ENCODE measurements at regions not wholly inside any gene's neighbourhood (a gene's known extent, or its start where the extent isn't known, plus 50 kb on each side); places are given as distances from the start of the nearest gene placed in this dataset.

DNA sequence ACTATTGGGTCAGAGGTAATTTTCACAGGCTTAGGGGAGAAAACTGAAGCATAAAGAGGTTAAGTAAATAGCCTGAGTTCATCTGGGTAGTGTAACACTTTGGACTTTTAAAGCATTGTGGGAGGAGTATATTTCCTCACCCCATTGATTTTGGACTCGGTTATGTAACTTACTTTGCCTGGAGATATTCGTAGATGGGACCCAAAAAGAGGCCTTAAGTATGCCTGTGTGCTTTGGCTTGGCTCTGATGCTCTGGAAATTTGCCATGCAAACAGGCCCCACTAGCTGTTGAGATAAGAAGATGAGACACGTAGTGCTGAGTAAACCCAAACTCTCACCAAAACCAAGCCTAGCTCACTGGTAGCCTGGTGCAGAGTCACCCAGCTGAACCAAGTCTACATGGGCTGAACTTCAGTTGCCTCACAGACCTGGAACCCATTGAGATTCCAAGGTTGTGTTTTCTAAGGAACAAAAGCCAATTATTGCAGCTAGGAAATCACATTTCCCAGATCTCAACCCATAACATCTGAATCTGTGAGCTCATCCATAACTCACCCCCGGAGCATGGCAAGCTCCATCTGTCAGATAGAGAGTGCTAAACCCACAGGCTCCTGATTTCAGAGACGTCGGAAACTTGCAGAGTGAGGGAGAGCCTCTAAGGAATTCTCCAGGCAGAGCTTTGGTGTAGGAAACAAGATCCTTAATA lies 536.0 kb upstream of the C16orf82 start:
- DNase-seq: no peak
- no peak overlapping the region for H3K4me3 Mint-ChIP-seq
- peaks cover 17% of the 10 kb centered on the region for H3K27me3 Mint-ChIP-seq
- no peaks in the 10 kb centered on the region for H3K9me3 Mint-ChIP-seq
- CTCF ChIA-PET: no interaction called here
- H3K27ac Mint-ChIP-seq: no peak overlapping the region
- H3K4me1 Mint-ChIP-seq: no peaks in the 10 kb centered on the region
- H3K36me3 Mint-ChIP-seq: no peaks in the 10 kb centered on the region

DNA sequence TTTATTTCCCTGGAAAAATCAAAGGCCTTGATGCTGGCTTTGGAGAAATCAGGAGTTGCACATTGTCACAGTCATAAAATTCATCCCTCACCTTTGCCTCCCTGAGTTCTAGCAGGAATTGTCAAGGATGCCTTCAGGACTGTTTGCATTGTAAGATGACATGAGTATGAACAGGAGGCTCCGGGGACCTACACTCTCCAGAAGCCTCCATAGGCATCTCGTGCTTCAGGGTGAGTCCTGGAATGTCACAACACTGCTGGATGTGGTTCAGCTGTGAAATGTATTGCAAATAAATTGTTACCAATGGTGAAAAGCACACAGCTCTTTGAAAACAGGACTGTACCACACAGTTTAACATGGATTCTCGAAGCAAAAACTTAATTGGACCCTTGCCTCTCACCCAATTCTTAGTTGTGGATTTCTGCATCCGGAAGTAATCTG lies 535.4 kb upstream of the C16orf82 start:
- H3K27ac Mint-ChIP-seq: no peak overlapping the region
- H3K9me3 Mint-ChIP-seq: no peaks in the 10 kb centered on the region
- CTCF ChIA-PET: no interaction called here
- no peak overlapping the region for H3K4me3 Mint-ChIP-seq
- H3K27me3 Mint-ChIP-seq: peaks cover 15% of the 10 kb centered on the region
- H3K4me1 Mint-ChIP-seq: no peaks in the 10 kb centered on the region
- H3K36me3 Mint-ChIP-seq: no peaks in the 10 kb centered on the region
- no peak for DNase-seq

DNA sequence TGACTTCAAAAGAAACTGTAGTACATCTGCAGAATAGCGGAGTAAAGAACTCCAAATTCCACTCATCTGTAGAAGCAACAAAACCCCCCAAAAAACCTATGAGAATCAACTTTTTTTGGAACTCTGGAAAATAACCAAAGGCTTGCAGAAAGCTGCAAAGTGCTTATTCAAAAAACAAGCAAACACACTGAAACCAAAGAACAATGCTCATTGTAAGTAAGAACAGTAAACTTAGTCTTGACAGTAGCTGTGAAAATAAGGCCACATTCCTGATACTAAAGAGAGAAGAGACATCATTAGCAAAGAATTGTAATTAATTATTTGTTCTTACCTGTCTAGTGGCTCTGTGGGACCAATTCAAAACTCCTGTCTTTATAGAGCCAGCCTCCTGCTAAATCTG lies 534.3 kb upstream of the C16orf82 start:
- peaks cover 19% of the 10 kb centered on the region for H3K27me3 Mint-ChIP-seq
- H3K9me3 Mint-ChIP-seq: no peaks in the 10 kb centered on the region
- CTCF ChIA-PET: no interaction called here
- DNase-seq: no peak
- no peaks in the 10 kb centered on the region for H3K36me3 Mint-ChIP-seq
- H3K4me1 Mint-ChIP-seq: no peaks in the 10 kb centered on the region
- no peak overlapping the region for H3K27ac Mint-ChIP-seq
- H3K4me3 Mint-ChIP-seq: no peak overlapping the region

DNA sequence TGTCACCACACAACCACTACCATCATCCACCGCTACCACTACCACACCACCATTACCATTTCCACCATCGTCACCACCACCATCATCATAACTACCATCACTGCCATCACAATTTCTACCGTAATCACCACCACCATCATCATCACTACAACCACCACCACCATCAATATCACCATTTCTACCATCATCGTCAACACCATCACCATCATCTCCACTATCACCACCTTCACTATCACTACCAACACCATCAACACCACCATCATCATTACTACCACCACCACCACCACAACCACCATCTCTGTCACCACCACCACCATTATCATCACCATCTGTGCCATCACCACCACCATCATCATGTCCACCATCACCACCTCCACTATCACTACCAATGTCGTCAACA lies 524.5 kb upstream of the C16orf82 start:
- H3K27me3 Mint-ChIP-seq: peaks cover 8% of the 10 kb centered on the region
- no peak overlapping the region for H3K4me3 Mint-ChIP-seq
- no peaks in the 10 kb centered on the region for H3K9me3 Mint-ChIP-seq
- H3K27ac Mint-ChIP-seq: no peak overlapping the region
- no peak for DNase-seq
- no peaks in the 10 kb centered on the region for H3K36me3 Mint-ChIP-seq
- CTCF ChIA-PET: no interaction called here
- no peaks in the 10 kb centered on the region for H3K4me1 Mint-ChIP-seq

DNA sequence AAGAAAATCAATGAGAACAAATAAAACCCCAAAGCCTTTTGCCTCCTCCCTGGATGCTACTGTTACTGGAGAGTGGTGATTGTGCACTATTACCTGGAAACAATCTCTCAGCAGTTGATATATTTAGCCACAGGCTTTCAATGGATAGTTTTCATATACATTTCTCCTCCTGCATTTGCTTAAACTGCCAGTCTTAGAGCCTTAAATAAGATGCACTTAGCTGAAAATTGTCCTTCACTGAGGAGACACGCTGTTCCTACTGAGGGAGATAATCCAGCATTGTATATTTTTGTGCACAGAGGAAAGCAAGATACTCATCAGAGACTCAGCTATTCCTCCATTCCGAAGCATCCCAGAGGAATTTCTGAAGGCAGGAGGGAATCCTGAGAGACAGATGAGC lies 520.2 kb upstream of the C16orf82 start:
- DNase-seq: no peak
- Mint-ChIP-seq H3K4me1 (no peaks in the 10 kb centered on the region), H3K27ac (no peak overlapping the region), H3K27me3 (peaks cover 11% of the 10 kb centered on the region), H3K9me3 (no peaks in the 10 kb centered on the region), H3K4me3 (no peak overlapping the region), H3K36me3 (no peaks in the 10 kb centered on the region)
- CTCF ChIA-PET: interaction anchor here (1.4 kb wide), 1 partner anchor 99 kb away, joined by 3 read pairs; no protein-coding TSS in a partner anchor

DNA sequence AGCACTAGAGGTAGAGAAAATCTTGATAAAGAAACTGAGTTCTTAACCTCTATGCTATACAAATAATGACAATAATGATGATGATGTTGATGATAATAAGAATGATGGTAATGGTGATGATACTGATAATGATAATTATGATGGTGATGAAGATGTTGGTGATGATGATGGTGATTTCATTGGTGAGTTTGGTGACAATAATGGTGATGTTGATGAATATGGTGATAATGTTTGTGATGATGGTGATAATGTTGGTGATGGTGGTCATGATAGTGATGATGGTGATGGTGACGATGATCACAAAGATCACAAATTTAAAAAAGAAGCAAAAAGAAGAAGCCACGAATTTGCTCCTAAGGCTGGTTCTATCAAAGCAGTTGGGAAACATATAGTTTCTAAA lies 519.0 kb upstream of the C16orf82 start:
- CTCF ChIA-PET: interaction anchor here (1.1 kb wide), 1 partner anchor 98 kb away, joined by 3 read pairs; no protein-coding TSS in a partner anchor
- no peak for DNase-seq
- no peaks in the 10 kb centered on the region for H3K9me3 Mint-ChIP-seq
- no peak overlapping the region for H3K27ac Mint-ChIP-seq
- H3K27me3 Mint-ChIP-seq: peaks cover 11% of the 10 kb centered on the region
- no peak overlapping the region for H3K4me3 Mint-ChIP-seq
- no peaks in the 10 kb centered on the region for H3K4me1 Mint-ChIP-seq
- no peaks in the 10 kb centered on the region for H3K36me3 Mint-ChIP-seq

DNA sequence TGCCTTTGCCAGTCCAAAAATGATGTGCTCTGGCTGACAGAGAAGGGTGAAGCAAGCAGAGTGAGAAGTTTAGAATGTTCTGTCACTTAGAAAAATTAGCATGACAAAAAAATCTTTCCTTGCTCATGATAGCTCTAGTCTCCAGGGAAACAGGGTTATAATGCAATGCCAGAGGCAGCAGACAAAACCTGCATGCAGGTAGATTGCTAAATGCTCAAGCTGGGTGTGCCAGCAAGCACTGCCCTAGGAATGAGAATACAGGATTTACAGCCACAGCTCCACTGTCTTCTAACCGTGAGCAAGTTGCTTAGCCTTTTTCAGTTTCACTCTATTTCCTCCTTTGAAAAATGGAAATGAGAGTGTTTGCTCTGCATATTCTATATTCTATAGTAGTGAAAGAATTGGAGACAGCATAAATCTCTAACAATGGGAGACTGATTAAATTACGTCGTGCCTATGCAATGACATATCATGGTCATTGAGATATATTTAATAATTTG lies 516.6 kb upstream of the C16orf82 start:
- Mint-ChIP-seq H3K27me3 (peaks cover 18% of the 10 kb centered on the region), H3K4me1 (no peaks in the 10 kb centered on the region), H3K27ac (no peak overlapping the region), H3K36me3 (no peaks in the 10 kb centered on the region), H3K4me3 (no peak overlapping the region), H3K9me3 (no peaks in the 10 kb centered on the region)
- DNase-seq: no peak
- CTCF ChIA-PET: interaction anchor here (1.3 kb wide), 1 partner anchor 95 kb away, joined by 3 read pairs; no protein-coding TSS in a partner anchor

DNA sequence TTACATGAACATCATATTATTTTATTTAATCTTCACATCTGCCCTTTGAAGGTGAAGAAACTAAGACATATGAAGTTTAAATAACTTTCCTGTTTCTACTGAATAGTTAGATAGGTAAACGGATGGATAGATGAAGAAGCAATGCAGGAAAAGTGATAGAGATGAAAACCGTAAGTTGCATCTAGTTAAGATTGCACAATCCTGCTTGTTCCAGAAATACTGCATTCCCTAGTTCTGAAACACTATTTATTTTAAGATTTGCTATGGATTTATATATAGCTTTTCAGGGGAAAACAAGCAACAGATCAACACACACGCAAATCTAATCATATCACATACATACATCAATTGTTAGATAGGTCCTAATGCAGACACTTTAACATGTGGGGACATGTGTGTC lies 512.7 kb upstream of the C16orf82 start:
- H3K27me3 Mint-ChIP-seq: peaks cover 43% of the 10 kb centered on the region
- H3K36me3 Mint-ChIP-seq: no peaks in the 10 kb centered on the region
- H3K27ac Mint-ChIP-seq: no peak overlapping the region
- no peaks in the 10 kb centered on the region for H3K4me1 Mint-ChIP-seq
- no peak overlapping the region for H3K4me3 Mint-ChIP-seq
- H3K9me3 Mint-ChIP-seq: no peaks in the 10 kb centered on the region
- CTCF ChIA-PET: interaction anchor here (1.5 kb wide), 1 partner anchor 91 kb away, joined by 4 read pairs; no protein-coding TSS in a partner anchor
- no peak for DNase-seq

DNA sequence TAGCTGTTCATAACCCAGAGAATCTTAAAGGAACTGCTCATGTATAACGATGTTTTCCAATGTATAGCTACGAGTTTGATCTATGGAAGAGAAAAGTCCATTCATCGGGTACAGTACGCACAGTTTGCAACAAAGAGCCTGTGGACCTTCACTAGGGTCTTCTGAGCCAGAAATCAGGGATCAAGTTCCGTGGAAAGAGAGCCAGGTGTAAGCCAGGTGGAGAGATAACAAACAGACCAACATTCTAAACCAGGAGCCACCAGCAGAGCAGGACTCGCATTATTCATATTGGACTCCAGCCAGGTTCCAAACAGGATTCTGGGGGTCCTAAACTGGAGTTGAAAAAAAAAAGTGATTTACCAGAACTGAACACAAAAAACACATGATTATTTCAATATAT lies 505.4 kb upstream of the C16orf82 start:
- H3K9me3 Mint-ChIP-seq: peaks cover 2% of the 10 kb centered on the region
- no peak for DNase-seq
- peaks cover 68% of the 10 kb centered on the region for H3K27me3 Mint-ChIP-seq
- CTCF ChIA-PET: no interaction called here
- no peak overlapping the region for H3K27ac Mint-ChIP-seq
- no peaks in the 10 kb centered on the region for H3K36me3 Mint-ChIP-seq
- no peak overlapping the region for H3K4me3 Mint-ChIP-seq
- no peaks in the 10 kb centered on the region for H3K4me1 Mint-ChIP-seq

DNA sequence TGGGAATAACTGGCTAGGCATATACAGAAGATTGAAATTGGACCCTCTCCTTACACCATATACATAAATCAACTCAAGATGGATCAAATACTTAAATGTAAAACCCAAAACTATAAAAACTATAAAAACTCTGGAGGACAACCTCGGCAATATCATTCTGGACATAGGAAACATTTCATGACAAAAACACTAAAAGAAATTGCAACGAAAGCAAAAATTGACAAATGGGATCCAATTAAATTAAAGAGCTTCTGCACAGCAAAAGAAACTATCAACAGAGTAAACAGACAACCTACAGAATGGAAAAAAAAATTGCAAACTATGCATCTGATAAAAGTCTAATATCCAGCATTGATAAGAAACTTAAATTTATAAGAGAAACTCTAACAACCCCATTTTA lies 503.7 kb upstream of the C16orf82 start:
- CTCF ChIA-PET: no interaction called here
- no peak for DNase-seq
- peaks cover 63% of the 10 kb centered on the region for H3K27me3 Mint-ChIP-seq
- H3K4me3 Mint-ChIP-seq: no peak overlapping the region
- H3K36me3 Mint-ChIP-seq: no peaks in the 10 kb centered on the region
- peaks cover 2% of the 10 kb centered on the region for H3K9me3 Mint-ChIP-seq
- no peak overlapping the region for H3K27ac Mint-ChIP-seq
- no peaks in the 10 kb centered on the region for H3K4me1 Mint-ChIP-seq

DNA sequence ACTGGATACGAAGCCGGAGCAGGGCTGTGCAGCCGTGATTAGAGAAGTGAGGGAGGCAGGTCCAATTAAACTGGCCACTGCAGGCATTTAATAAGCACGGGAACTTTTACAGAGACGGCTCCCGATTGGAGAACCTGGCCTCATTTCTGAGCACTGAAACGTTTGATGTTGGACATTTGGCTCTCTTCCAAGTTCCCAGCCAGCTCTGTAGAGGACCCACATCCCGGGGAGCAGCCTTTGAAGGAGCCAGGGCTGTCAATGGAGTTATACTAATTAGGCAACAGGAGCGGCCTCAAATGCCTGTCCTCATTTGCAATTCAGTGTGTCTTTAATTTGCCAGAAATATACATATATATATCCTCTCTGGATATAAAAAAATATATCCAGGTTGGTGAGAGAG lies 499.4 kb upstream of the C16orf82 start:
- no peak for DNase-seq
- H3K4me1 Mint-ChIP-seq: peaks cover 4% of the 10 kb centered on the region
- no peak overlapping the region for H3K27ac Mint-ChIP-seq
- CTCF ChIA-PET: interaction anchor here (2.0 kb wide), 1 partner anchor 78 kb away, joined by 7 read pairs; no protein-coding TSS in a partner anchor
- H3K9me3 Mint-ChIP-seq: no peaks in the 10 kb centered on the region
- H3K27me3 Mint-ChIP-seq: peaks cover 42% of the 10 kb centered on the region
- no peak overlapping the region for H3K4me3 Mint-ChIP-seq
- no peaks in the 10 kb centered on the region for H3K36me3 Mint-ChIP-seq

DNA sequence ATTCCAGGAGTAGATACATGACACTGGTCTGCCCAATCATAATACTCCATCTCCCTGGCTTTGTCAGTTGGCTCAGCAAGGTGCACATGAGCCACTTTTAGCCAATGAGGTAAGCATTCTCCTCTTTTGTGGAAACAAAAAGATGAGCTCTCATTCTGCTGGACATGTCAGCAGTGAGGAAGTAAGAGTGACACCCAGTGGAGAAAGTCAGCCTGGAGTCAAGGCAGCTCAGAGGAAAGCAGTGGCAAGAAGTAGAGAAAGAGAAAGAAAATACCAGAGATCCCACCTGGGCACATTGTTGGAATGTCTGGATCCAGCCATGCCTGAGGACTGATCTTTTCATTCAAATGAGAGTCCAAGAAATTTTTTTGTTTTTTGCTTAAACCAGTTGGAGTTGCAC lies 496.9 kb upstream of the C16orf82 start:
- H3K27ac Mint-ChIP-seq: no peak overlapping the region
- H3K36me3 Mint-ChIP-seq: no peaks in the 10 kb centered on the region
- H3K27me3 Mint-ChIP-seq: peaks cover 40% of the 10 kb centered on the region
- CTCF ChIA-PET: interaction anchor here (0.5 to 2.1 kb wide), 12 partner anchors 10 to 723 kb away, joined by 3 to 31 read pairs (median 7); no protein-coding TSS in a partner anchor
- H3K9me3 Mint-ChIP-seq: no peaks in the 10 kb centered on the region
- H3K4me1 Mint-ChIP-seq: peaks cover 4% of the 10 kb centered on the region
- peak; percentile 37 for DNase-seq
- no peak overlapping the region for H3K4me3 Mint-ChIP-seq

DNA sequence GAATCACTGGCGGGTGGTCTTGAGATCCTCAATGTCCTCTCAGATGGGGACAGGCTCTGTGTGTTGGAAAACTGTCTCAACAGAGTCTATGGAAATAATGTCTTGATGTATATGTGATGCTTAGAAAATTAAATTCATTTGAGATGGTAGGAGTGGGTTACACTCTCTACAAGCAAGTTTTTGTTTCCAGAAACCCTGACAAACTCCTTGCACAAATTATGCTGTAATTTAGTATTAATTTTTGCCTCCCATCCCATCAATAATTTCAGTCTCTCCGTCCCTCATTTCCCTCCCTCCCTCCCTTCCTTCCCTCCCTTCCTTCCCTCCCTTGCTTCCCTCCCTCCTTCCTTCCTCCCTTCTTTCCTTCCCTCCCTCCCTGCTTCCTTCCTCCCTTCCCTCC lies 488.0 kb upstream of the C16orf82 start:
- Mint-ChIP-seq H3K27ac (no peak overlapping the region), H3K4me3 (no peak overlapping the region), H3K4me1 (peaks cover 4% of the 10 kb centered on the region), H3K36me3 (peaks cover 1% of the 10 kb centered on the region), H3K9me3 (peaks cover 22% of the 10 kb centered on the region), H3K27me3 (peaks cover 52% of the 10 kb centered on the region)
- DNase-seq: no peak
- CTCF ChIA-PET: interaction anchor here (1.3 kb wide), 1 partner anchor 67 kb away, joined by 4 read pairs; no protein-coding TSS in a partner anchor

DNA sequence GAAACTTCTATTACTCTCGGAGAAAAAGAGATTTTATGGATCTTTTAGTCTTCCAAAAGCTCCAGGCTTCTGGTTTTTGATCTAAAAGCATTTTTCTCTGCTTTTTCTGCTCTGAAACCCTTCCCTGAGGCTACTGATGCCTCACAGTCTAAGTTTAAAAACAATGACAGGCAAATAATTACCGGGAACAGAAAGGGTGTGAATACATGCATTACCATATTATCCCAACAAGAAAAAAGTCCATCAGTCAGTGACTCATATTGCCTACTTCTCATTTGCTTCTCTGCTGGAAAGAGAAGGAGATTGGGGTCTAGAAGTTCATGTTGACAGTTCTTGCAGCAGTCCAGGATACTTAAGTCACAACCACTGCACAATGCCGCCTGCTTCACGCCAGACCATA lies 482.9 kb upstream of the C16orf82 start:
- Mint-ChIP-seq H3K27me3 (peaks cover 48% of the 10 kb centered on the region), H3K4me1 (peaks cover 4% of the 10 kb centered on the region), H3K27ac (no peak overlapping the region), H3K9me3 (peaks cover 20% of the 10 kb centered on the region), H3K4me3 (no peak overlapping the region), H3K36me3 (peaks cover 3% of the 10 kb centered on the region)
- CTCF ChIA-PET: interaction anchor here (1.6 kb wide), 1 partner anchor 14 kb away, joined by 8 read pairs; no protein-coding TSS in a partner anchor
- DNase-seq: no peak

DNA sequence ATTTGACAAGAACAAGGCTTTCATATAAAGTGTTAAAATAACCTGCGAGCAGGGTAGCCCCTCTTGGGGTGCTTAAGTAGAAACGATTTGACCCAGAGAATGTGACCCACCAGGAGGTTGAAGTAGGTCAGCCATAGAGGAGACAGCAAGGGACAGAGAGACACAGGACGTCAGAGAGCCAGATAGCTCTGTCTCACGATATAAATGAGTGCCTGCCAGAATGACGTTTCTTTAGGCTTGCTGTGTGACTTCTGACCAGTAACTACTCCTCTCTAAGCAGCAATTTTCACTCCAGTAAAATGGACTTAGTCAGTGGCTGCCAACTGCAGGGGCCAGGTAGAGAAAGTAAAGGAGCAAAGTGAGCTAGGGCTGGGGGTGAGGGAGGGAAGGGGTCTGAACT lies 473.0 kb upstream of the C16orf82 start:
- peaks cover 3% of the 10 kb centered on the region for H3K9me3 Mint-ChIP-seq
- no peak overlapping the region for H3K27ac Mint-ChIP-seq
- H3K36me3 Mint-ChIP-seq: peaks cover 9% of the 10 kb centered on the region
- peaks cover 13% of the 10 kb centered on the region for H3K27me3 Mint-ChIP-seq
- CTCF ChIA-PET: interaction anchor here (0.8 to 3.1 kb wide), 4 partner anchors 12 to 52 kb away, joined by 3 to 14 read pairs (median 8); no protein-coding TSS in a partner anchor
- no peak overlapping the region for H3K4me3 Mint-ChIP-seq
- H3K4me1 Mint-ChIP-seq: peaks cover 51% of the 10 kb centered on the region
- no peak for DNase-seq
